K562 (cell line): ENCODE measurements at regions not wholly inside any gene's neighbourhood (a gene's known extent, or its start where the extent isn't known, plus 50 kb on each side); places are given as distances from the start of the nearest gene placed in this dataset.

ENCODE experiments used
- ATAC-seq: fragments of 200-7000 bp; cut with Tn5 transposase; 3 replicates; pipeline ENCODE4 v1.9.1; 2020; ENCODE audit warnings: moderate library complexity
- BruUV-seq: library from RNA; stranded (reverse); fragments of 400-500 nt; replicated peaks from 2 replicates; lab custom pipeline; 2021; lab: Mats Ljungman, UMichigan
- CTCF ChIA-PET: fragments of 300-600 bp; formaldehyde crosslinking; extraction: SDS; loops from one replicate; lab custom pipeline; 2021; ENCODE audit warnings: low intra/inter-chr PET ratio; lab: Yijun Ruan, JAX
- POLR2A ChIA-PET: fragments of 300-600, 350-650 bp; sonication (Branson Sonifier 250); formaldehyde crosslinking; extraction: SDS; loops from one replicate; lab custom pipeline; 2021; ENCODE audit warnings: antibody characterized with exemption, inconsistent platforms; lab: Yijun Ruan, JAX
- DNase-seq, 4 experiments: peaks; one replicate each; pipeline versions ENCODE4 v3.0.0 to v3.0.0-alpha.2; 2011 to 2018; ENCODE audit warnings: low spot score in 3 of 4, mixed read lengths in 3 of 4; ENCODE audit errors: extremely low read depth in 1 of 4
- FAIRE-seq: peaks from 2 replicates; lab custom pipeline; 2011; peaks lifted over from hg19 to GRCh38; lab: Jason Lieb, UNC
- H2AFZ ChIP-seq: 2 replicates; pipeline ENCODE4 v1.6.0; 2011; ENCODE audit warnings: low read depth, low read length, control low read depth, inconsistent platforms
- H3K27ac ChIP-seq: fragments of 200-600 bp; 3 replicates; pipeline ENCODE4 v1.8.0; 2011; ENCODE audit warnings: low read depth, mild to moderate bottlenecking, control low read depth, inconsistent platforms, low read length, moderate library complexity, mixed read lengths; ENCODE audit errors: extremely low read depth
- H3K27me3 ChIP-seq, 2 experiments: fragments of 300-600 bp in 1 of 2; 2 replicates in 1 of 2; 3 replicates in 1 of 2; pipeline versions ENCODE4 v1.6.0 to v1.8.0; 2011; ENCODE audit warnings: inconsistent platforms in 2 of 2, low read length in 2 of 2, mild to moderate bottlenecking in 1 of 2, mixed read lengths in 1 of 2, moderate library complexity in 1 of 2; ENCODE audit not compliant: control insufficient read depth in 2 of 2, insufficient read depth in 2 of 2
- H3K36me3 ChIP-seq: fragments of 300-600 bp; 3 replicates; pipeline ENCODE4 v1.8.0; 2011; ENCODE audit warnings: mild to moderate bottlenecking, low read length, inconsistent platforms; ENCODE audit not compliant: control insufficient read depth, insufficient read depth
- H3K4me1 ChIP-seq, 2 experiments: fragments of 200-600 bp in 1 of 2; replicated peaks in 1 of 2; 2 replicates in 1 of 2; 3 replicates in 1 of 2; pipeline versions ENCODE4 v1.5.1 to v1.8.0; 2011; ENCODE audit warnings: inconsistent platforms in 2 of 2, low read length in 2 of 2, mild to moderate bottlenecking in 1 of 2, mixed read lengths in 1 of 2, moderate library complexity in 1 of 2; ENCODE audit not compliant: control insufficient read depth in 2 of 2, insufficient read depth in 2 of 2
- H3K4me2 ChIP-seq: 2 replicates; pipeline ENCODE4 v1.6.1; 2011; ENCODE audit warnings: low read length, control low read depth, inconsistent platforms, mixed read lengths; ENCODE audit not compliant: insufficient read depth
- H3K4me3 ChIP-seq: fragments of 200-600 bp; sonication (generic), shearing (Covaris generic); 2 replicates; pipeline ENCODE4 v1.5.1; 2016; ENCODE audit warnings: control low read depth, inconsistent platforms
- H3K79me2 ChIP-seq: fragments of 200-600 bp; 3 replicates; pipeline ENCODE4 v1.8.0; 2011; ENCODE audit warnings: low read length, inconsistent platforms; ENCODE audit not compliant: control insufficient read depth, insufficient read depth
- H3K9ac ChIP-seq, 2 experiments: 2 replicates each; pipeline versions ENCODE4 v1.6.0 to v1.6.1; 2011; ENCODE audit warnings: low read depth in 2 of 2, low read length in 2 of 2, control low read depth in 1 of 2, inconsistent platforms in 1 of 2, mild to moderate bottlenecking in 1 of 2, mixed read lengths in 1 of 2; ENCODE audit not compliant: insufficient read depth in 1 of 2
- H3K9me1 ChIP-seq: one replicate; pipeline ENCODE4 v1.6.0; 2011; ENCODE audit warnings: inconsistent platforms, mild to moderate bottlenecking, low read length, moderate library complexity; ENCODE audit not compliant: control insufficient read depth, insufficient read depth
- H3K9me3 ChIP-seq: replicated peaks from 2 replicates; pipeline ENCODE4 v1.5.1; 2011; ENCODE audit warnings: low read depth, low read length, inconsistent platforms; ENCODE audit not compliant: control insufficient read depth, insufficient read depth
- H4K20me1 ChIP-seq: replicated peaks from 2 replicates; pipeline ENCODE4 v1.6.1; 2011; ENCODE audit warnings: low read length, inconsistent platforms, mixed read lengths; ENCODE audit not compliant: control insufficient read depth, insufficient read depth
- ATF1 ChIP-seq, 2 experiments: fragments of 450-650 bp in 1 of 2; IDR thresholded peaks; 2 replicates each; pipeline ENCODE4 v1.6.1; 2016; ENCODE audit warnings: missing compliant biosample characterization in 1 of 2, missing genetic modification characterization in 1 of 2
- HDAC8 ChIP-seq: fragments of 450-650 bp; IDR thresholded peaks from 2 replicates; pipeline ENCODE4 v1.6.1; 2016; ENCODE audit warnings: mild to moderate bottlenecking, missing genetic modification characterization, moderate library complexity, missing compliant biosample characterization
- ZNF165 ChIP-seq: fragments of 250-450 bp; sonication (Bioruptor Pico); IDR thresholded peaks from 2 replicates; pipeline ENCODE4 v1.4.0; 2020; ENCODE audit warnings: borderline replicate concordance
- WGBS: fragments of 100-300 bp; shearing (Covaris generic); methylation state at CpG from one replicate; pipeline ENCODE4 v1.1.6; 2016; ENCODE audit warnings: low coverage, mixed read lengths; ENCODE audit not compliant: insufficient coverage; ENCODE audit errors: missing lambda C conversion rate; 5-methylcytosine and 5-hydroxymethylcytosine counted together
- in situ Hi-C: fragments of 300-500 bp; cut with MboI; formaldehyde crosslinking; loops from 4 replicates; pipeline ENCODE4 v1.15.0; 2018; ENCODE audit warnings: inconsistent platforms, mixed read lengths
- intact Hi-C: fragments of 100-400 bp; cut with micrococcal nuclease; formaldehyde crosslinking; loops from 2 replicates; pipeline ENCODE4 v1.14.2; 2022
- TF ChIP-seq, protein P1 (sequence below): sonication (generic); formaldehyde crosslinking; IDR thresholded peaks from 2 replicates; pipeline ENCODE4 v1.8.0; 2022; ENCODE audit warnings: missing genetic modification reagents, mild to moderate bottlenecking, borderline replicate concordance

DNA sequence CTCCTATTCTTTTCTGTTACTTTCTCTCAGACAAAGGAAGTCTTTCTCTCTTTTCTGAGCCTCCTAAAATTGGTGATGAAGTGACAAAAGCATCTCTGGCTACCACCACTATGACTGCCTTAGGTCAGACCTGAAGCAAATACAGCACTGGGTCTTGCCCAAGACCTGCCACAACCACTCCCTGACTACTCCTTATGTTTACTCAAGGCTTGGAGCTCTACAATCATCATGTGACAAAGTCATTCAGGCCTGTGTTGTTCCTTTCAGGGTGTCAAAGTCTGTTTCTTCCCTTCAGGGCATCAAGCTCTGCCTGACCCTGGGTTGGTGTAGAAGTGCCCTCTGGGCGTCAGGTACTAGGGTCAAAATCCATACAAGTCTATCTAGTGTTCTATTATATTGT is 419.2 kb upstream of the CT83 start (continued):
- TF ChIP-seq, protein P1, sequence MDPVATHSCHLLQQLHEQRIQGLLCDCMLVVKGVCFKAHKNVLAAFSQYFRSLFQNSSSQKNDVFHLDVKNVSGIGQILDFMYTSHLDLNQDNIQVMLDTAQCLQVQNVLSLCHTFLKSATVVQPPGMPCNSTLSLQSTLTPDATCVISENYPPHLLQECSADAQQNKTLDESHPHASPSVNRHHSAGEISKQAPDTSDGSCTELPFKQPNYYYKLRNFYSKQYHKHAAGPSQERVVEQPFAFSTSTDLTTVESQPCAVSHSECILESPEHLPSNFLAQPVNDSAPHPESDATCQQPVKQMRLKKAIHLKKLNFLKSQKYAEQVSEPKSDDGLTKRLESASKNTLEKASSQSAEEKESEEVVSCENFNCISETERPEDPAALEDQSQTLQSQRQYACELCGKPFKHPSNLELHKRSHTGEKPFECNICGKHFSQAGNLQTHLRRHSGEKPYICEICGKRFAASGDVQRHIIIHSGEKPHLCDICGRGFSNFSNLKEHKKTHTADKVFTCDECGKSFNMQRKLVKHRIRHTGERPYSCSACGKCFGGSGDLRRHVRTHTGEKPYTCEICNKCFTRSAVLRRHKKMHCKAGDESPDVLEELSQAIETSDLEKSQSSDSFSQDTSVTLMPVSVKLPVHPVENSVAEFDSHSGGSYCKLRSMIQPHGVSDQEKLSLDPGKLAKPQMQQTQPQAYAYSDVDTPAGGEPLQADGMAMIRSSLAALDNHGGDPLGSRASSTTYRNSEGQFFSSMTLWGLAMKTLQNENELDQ (CRISPR knock-in tag), result no peak
- no peak for TF ChIP-seq HDAC8

DNA sequence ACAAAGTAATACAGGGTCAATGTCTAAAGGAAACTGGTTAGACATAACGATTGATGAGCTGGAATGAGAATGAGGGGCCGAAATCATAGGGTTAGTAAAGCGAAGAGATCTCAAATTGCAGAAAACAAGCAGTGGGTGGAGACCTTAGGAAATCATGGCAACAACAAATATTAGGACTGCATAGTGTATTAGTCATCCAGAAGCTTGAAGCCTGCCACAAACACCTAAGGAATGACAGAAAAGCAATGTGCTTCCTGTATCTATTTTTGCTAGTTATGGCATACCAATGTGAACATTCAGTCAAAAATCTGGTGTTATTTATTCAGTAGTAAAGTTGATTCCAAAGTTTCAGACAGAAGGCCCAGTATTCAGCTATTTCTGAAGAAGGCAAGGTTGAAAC is 410.9 kb upstream of the CT83 start:
- BruUV-seq, result no TSS peak
- H3K36me3 ChIP-seq, result no peaks in the 10 kb centered on the region
- no peaks in the 10 kb centered on the region for H3K79me2 ChIP-seq
- H4K20me1 ChIP-seq, result no peaks in the 10 kb centered on the region
- H3K27me3 ChIP-seq, result no peaks in the 10 kb centered on the region
- H2AFZ ChIP-seq, result no peak overlapping the region
- H3K9me3 ChIP-seq, result no peaks in the 10 kb centered on the region
- H3K9ac ChIP-seq, result no peak overlapping the region
- no peak for TF ChIP-seq ZNF165
- TF ChIP-seq ATF1 (CRISPR knock-in tag; IDR thresholded peaks at IDR 0.05), result no peak
- no peak for TF ChIP-seq ATF1 (tag; IDR thresholded peaks at IDR 0.05)
- DNase-seq (no peak), FAIRE-seq (no peak), ATAC-seq (no peak)
- no peaks in the 10 kb centered on the region for H3K4me1 ChIP-seq
- H3K27ac ChIP-seq, result no peak overlapping the region
- no peak overlapping the region for H3K4me3 ChIP-seq
- no peaks in the 10 kb centered on the region for H3K9me1 ChIP-seq
- POLR2A ChIA-PET, result no interaction called here
- in situ Hi-C loops (no loop called here), intact Hi-C loops (no loop called here)
- 0% methylated on average over 3 of the region's 3 CpGs for WGBS
- CTCF ChIA-PET, result no interaction called here
- H3K4me2 ChIP-seq, result no peak overlapping the region
